GM21786 (cell line): ENCODE measurements at regions not wholly inside any gene's neighbourhood (a gene's known extent, or its start where the extent isn't known, plus 50 kb on each side); places are given as distances from the start of the nearest gene placed in this dataset.
"Not testable (repeated sequence)": the region's sequence is repeated elsewhere in the genome, so short reads cannot be mapped to it uniquely, and the experiment has no call there.

Source experiments
- ATAC-seq: cut with Tn5 transposase; IDR thresholded peaks from one replicate; pipeline ENCODE4 v1.9.1; 2021; ENCODE audit not compliant: unreplicated experiment

DNA sequence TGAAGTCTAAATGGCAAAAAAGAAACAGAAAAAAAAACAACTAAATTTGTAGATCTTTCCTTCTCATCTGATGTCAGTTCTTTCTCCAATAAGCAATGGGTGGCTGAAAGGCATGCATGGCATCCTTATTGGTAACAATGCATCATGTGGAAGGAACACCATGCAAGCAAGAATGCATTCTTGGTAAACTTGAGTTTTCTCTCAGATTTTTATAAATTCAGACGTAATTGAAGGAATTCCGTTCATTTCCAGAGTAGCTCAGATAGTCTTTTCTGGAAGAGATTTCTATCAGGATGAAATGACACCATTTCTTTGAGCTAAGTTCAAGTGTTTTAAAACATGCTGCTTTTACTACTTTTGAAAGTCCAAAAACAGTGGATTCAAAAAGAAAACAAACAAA lies 373.0 kb downstream of the COG6 start:
- no peak for ATAC-seq

DNA sequence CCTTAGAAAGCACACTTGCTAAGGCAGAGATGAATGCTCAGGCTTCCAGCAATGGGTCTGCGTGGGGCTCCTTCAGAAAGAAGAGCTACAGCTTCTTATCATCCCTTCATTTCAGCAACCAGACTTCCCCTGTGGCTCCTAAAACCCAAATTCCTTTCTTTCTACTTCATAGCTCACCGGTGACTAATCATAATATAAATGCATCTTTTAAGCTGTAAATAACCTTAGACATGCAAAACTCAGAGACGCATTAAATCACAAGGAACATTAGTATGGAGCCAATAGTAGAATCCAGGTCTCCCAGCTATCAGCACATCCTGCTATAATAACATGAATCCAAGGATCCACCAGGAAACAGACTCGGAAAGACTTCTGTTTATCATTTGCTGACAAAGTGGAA lies 375.6 kb downstream of the COG6 start:
- ATAC-seq, result no peak

DNA sequence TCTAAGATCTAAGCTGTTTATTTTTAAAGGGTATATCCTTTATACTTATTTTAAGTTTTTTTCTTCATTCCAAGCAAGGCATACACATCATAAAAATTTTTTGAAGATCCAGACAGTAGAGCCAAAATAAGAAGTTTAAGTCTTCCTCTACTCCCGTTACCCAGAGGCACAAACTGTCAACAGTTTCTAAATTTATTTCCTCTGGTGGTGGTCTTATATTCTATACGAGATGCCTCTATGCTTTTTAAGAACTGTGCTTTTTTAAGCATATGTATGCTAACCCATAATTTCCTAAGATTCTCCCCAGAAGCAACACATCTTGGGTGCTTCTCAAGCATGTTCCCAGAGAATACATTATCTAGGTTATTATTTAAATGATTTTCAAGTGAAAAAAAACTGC lies 383.6 kb downstream of the COG6 start:
- ATAC-seq, result no peak

DNA sequence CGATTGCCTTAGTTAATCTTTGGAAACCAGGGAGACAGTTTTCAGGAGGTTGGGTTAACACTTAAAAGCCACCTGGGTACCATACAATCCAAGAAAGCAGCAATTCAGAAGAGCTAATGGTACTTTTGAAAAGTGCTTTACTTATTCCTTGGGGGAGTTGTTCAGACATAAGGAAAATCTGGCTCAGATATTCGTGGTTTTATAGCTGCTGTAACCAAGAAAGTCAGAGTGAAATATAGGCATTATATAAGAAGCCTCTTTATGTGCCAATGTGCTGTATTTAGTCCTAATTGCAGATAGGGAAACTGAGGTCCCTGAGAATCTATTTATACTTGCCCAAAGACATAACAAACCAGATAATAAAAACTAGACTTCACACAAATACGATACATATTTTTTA lies 387.5 kb downstream of the COG6 start:
- ATAC-seq, result no peak

DNA sequence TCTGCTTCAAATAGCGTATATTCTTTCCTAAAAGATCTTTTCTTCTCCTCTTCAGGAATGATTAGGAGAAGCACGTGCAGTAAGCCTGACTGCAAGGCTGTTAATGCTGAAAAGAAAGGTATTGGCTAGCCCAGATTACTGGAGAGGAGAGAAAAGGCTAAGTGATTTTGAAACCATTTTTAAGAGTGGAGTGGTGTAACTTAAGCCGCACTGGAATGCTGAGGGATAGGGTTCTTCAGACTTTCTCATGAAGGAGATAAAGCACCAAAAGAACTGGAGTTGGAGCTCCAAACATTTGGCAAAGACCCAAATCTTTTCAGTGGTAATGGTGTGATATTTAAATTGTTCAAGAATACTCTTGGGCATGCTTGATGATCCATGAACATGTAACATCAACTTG lies 388.3 kb downstream of the COG6 start:
- ATAC-seq, result no peak

DNA sequence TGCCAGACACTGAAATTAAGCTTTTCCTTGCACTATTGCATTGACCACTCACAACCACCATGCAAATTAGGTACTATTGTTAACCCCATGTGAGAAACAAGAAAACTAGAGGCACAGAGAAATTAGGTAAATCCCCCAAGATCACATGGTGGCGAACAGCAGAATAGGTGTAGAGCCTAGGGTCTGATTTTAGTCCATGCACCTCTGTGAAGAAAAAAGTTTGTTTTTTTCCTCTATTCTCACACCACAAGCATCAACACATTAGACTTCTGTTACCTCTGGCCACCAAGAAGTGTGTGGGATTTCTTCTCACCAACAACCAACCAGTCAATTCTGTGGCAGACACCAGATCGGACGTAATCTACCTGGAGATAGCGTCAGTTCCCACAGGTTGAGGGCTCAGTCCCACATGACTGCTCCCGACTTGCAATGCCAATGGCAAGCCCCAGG lies 391.9 kb downstream of the COG6 start:
- ATAC-seq, result peak; percentile 85

DNA sequence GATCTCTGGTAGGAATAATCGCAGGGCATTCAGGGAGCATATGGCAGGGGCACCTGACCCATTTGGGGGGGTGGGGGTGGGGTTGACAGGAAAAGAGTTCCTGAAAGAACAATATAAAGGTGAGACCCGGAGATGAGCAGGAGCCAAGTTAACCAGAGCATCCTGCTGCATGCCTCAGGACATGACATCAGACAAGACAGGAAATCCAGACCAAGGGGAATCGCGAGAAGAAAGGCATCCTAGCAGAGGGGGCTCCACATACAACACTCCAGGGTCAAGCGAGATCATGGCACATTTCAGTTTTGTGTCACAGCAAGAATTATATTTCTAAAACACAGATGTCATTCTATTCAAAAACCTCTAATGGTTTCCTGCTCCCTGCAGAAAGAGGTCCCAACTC lies 393.1 kb downstream of the COG6 start:
- no peak for ATAC-seq

DNA sequence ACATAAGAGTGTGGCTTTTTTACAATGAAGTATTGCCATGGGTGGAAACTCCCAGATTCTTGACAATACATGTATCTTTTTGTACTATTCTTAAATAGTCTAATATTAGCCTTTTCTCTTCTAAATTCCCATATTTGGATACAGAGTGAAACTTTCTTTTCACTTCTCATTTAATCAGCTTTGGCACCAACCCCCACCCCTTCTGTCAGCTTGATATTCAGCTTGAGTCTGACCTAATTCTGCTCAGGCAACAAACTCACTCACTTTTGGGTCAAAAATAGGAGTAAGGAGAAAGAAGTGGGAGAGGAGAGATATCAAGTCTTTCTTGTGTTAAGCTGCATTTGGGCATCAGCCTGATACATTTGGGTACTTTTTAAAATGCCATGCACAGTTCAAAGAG lies 397.5 kb downstream of the COG6 start:
- ATAC-seq, result no peak

DNA sequence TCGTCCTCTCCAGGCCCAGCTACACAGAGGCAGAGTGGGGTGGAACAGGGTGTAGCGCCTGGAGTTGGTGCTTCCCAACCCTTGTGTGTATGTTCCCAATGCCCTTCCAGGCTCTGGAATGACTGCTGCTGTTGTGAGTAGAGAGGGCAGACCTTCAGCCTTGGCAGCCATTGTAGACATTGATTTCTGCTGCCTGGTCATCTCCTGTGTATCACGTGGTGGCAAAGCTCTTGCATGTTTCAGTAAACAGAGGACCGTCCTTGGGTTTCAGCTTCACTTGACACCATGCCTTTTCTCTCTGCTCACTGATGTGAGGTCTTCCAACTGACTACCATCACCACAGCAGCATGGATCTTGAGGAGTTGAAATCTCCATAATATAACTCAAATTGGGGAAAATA lies 397.9 kb downstream of the COG6 start:
- ATAC-seq, result no peak

DNA sequence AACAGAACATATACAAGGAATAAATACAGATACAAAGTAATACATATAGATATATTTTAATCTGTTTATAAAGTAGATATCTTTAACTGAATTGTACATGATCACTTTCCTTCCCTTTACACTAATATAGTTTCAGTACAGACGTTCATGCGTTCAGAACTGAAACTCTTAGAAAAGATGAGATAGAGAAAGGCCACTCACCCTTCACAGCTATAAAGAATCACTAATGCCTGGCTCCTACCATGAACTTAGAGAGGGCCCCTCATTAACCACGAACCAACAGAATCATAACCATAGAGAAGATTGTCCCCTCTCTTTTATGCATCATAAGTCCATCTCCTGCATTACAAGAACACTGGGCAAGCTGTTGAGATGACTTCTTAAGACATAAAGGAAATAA lies 399.0 kb downstream of the COG6 start:
- not testable (repeated sequence) for ATAC-seq

DNA sequence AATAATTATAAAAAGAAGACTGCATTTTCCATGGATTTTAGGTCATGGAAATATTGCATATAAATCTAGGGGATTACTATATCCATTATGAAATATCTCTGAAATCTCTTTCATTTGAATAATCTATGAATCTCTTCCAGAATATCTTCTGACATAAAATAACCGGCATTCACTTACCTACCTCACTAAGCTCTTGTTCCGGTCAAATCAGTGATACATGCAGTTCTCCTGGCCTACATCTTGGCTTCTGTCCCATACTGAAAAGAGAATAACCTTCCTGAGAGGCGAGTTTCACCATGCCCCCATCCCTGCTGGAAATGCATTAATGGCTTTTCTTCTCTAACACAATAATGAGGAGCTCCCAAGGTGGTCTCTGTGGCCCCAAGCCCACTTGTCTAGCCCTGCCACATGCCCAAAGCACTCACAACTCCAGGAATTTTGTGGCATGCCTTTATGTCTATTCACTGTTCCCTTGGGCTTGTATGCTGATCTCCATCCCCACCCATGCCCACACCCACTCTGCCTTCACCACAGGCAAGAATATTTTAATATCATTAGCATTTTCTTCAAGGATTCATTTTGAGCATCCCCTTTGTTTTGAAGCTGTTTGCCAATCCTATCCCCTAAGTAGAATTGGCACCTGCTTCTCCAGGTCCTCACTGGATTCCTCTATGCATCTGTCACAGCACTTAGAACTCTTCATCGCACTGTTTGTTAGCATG lies 401.6 kb downstream of the COG6 start:
- no peak for ATAC-seq

DNA sequence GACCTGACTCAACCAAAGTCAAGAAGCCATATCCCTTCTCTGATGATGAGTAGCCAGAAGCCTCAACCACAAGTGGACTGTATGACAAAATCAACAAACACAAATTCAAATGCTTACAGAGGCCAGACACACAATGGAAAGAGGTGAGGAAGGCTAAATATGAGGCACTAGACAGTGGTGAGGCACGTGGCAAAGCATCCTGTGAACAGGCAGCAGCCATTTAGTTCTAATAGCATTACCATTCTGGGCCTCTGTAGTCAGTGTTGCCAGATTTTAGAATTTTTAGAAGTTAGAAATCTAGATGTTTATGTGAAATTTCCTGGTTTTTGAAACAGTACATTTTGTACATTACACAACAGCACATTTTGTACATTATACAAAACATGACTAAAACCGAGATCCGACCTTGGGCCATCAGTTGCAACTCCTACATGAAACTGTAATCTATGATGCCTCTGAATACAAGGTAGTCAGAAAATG lies 403.3 kb downstream of the COG6 start:
- ATAC-seq, result no peak

DNA sequence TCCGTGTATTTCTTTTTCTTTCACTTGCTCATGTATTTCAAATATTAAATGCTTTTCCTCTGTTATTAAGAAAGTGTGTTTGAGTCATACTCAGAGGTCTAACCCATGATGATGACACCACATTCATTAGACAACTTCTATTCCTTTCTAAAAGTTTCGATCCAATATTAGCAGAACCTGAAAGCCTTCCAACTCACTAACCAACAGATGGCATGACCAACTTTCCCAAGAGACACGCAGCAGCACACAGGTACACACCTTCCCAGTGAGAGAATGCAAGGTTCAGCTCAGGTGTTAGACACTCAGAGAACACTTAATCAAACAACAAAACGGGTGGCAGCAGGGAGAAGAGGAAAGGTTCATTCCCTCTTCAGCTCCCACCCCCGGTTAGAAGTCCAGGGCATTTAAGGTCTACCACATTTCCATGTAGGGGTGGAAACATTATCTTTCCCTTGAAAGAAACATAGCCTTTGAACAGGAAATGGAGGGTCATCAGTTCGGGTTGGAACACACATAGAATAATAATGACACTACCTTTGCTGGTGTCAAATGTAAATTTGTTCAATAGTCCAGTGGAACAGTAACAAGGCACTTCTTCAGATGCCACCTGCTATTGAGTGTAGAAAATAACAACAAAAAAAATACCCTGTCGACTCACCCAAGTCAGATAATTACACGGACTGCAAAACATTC lies 404.2 kb downstream of the COG6 start:
- ATAC-seq, result no peak

DNA sequence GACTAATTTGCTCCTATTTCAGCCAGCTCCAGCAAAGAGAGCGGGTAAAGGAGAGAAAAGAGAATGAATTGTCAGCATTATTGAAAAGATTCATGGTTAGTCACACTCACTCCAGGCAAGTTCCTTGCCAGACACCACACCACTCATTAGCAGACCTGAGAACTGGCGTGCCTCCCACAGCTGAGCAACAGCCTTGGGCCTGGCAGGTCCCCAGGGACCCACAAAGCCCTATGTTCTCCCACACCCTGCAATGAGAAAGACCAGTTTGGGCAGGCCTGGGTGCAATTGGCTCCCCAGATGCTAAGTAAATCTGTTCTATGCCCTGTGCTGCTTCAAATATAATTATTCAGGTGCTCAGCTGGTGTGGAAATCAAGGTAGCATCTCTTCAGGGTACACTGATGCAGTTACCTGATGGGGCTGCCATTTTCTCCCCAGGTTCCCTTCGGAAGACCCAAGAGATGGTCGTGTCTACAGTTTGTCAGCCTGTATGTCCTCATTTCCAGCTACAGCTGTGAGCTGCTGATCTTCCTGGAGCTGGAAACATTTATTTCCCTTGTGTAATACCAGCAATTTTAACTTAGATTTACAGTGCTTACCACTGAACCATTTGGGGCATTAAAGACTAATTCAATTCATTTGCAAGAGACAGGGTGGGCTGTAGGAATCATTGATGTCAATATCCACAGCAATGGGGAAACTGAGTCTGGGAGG lies 405.0 kb downstream of the COG6 start:
- ATAC-seq, result peak; percentile 68

DNA sequence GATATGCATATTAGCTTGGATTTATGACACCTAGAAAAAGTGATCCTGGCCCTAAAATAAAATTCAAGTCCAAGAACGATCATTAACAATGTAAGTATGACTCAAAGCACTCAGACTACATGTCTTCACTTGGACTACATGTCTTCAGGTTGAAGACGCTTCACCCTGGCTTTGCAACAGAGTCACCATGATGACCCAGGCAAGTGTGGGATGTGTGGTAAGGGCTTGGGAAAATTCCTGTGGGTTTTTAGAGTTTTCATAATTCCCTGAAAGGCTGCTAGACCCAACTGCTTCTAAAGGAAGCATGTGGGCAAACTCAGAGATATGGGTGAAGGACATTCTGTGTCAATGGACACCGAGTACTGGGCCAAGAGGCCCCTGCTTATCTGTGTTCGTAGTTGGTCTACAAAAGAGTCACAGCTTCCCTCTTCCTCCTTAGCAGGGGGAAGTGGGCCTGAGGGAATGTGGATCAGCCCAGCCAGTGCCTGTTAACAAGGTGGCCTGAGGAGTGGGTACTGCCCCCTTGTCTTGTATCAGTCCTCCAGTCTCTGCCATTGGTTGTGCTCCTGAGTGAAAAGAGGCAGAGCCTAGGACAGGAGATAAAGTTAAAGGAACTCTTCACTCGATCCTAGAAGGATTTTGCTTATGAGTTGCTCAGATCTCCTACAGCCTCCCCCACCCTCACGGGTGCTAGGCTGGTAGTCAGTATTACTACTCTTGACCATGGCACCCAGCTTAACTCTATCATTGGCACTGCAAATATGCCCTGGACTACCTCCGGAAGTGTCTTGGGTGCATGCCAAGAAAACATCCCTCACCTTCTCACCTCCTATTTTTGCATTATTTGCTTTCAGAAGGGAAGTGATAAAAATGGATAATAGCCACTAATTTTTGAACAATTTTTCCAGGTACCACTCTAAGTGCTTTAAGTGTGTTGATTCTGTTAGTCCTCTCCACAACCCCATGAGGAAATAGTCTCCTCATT lies 406.3 kb downstream of the COG6 start:
- no peak for ATAC-seq

DNA sequence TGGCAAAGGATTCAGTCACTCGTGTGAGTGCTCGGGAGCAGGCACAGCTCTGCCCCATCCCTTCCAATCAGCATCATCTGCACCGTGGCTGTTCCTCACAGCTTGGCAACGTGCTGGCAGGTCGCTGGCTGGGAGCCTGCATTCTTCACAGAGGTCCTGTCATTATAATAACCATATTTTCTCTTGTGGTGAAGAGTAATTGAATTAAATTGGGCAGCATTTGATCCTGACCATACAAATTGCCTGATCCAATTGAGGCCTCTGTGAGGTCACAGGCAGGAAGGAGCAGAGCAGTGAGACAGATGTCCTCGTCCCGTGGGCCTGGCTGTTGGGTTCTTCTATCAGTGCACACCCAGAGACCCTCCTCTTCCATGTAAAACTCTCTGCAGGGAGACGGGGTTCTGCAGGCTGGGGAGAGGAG lies 407.8 kb downstream of the COG6 start:
- ATAC-seq, result no peak

DNA sequence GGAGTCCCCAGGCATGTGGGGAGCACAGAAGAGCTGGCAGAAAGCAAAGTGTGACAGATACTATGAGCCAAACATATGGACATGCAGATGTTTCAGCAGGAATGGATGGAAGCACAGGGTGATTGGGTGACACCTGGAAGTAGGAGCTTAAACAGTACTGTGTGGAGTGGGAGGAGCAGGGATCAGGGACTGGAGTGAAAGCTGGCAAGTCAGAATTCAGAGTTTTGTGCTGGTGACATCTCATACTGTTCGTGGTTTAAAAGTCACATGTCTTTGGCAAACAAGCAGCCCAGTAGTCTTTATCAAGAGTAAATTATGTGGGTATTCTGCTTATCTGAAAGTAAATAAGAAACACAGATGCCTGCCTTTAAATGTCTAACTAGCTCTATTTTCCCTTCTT lies 408.2 kb downstream of the COG6 start:
- ATAC-seq, result no peak

DNA sequence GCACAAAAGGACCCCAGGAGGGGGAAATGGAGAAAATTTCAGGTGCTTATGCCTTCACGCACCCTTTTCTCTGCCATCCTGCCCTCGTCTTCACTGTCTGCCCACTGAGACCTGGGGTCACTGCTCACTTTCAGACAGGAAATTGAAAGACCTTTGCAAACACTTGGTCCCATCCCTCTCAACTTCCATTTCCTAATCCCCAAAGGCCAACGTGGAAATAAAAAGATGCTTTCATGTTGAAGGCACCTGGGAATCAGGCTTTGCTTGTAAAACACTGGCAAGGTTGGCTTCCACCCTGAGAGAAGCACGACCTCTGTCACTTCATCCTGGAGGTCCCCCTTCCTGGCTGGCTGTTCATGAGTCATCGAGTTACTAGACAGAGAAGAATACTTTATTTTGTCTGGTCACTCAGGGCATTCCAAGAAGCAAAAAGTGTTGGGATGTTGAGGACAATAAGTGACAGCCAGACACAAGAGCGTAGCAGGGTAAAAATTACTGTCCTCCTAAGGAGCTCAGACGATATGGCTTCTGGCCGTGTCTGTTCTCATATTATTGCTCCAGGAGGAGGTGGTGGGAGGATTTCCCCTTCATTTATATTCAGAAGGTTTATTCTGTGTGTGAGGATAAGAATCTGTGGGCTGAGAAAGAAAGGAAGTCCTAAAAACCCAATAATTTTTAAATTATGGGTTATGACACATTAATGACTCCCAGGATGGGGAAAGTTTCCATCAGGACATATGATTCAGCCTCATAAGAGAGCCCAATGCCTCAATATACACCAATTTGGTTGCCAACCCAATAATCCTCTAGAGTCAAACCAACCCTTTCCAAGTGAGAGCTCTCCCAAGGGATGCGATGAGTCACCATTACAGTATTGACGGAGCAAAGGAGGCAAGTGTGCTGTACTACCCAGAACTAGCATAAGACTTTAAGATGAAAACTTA lies 409.0 kb downstream of the COG6 start:
- ATAC-seq, result no peak

DNA sequence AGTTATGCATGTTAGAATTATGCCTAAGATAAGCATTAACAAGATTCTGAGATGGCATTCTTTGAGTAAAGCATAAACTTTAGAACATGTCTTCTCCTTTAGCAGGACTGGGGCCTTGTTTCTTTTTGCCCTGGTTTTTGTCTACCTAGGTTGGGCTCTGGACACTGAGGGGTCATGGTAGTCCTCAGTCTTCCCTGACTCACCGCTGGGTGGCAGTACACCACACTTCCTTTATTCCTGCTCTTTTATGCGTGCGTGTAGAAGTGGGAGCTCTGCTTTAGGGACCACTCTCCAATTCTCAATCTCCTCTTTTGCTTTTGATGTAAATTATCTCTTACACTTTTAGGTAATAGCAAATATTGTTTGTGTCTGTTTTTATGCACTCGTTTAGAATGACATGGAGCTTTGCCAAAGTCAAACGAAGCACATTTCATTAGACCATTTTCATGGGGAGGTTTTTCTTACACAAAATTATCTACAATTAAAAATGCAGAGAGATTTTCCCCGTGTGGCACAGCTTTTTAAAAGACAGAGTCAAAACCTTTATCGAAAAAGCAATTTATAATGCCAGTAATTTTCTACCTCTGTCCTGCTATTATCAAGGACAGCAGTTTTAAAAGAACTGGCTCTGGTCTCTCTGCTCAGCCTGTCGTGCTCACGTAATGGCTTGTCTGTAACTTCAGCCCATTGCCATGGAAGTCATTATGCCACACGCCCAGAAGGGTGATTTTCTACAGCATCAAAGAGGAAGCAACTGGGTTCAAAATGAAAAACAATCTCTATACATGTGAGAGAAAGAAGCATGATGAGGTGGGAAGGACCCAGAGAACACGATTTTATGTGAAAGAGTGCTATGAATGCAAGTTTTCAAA lies 413.9 kb downstream of the COG6 start:
- no peak for ATAC-seq
